ENCODE measurements at regions not wholly inside any gene's neighbourhood (a gene's known extent, or its start where the extent isn't known, plus 50 kb on each side); places are given as distances from the start of the nearest gene placed in this dataset.

- TF ChIP-seq REST (IDR thresholded peaks at IDR 0.05; ENCODE audit: low read depth): no peak
- TF ChIP-seq CREB1 (IDR thresholded peaks at IDR 0.05; ENCODE audit: low read depth): no peak
Measured at GRCh38 chr6:73901986-73902385, 206.0 kb downstream of the CD109 start.

All from Ishikawa (cell line).